ENCODE measurements at regions not wholly inside any gene's neighbourhood (a gene's known extent, or its start where the extent isn't known, plus 50 kb on each side); places are given as distances from the start of the nearest gene placed in this dataset.
"Not testable (repeated sequence)": the region's sequence is repeated elsewhere in the genome, so short reads cannot be mapped to it uniquely, and the experiment has no call there.

GRCh38 chrX:35380808-35381700 lies 417.1 kb upstream of the MAGEB16 start:
- TF ChIP-seq SMC3 (IDR thresholded peaks at IDR 0.05; ENCODE audit: low read length) (peak; percentile 16; the same call in 1 of the 2 replicates), CTCF (CRISPR knock-in tag; IDR thresholded peaks at IDR 0.05) (peak; percentile 40; the same call in 1 of the 2 replicates), HMGXB4 (CRISPR knock-in tag; IDR thresholded peaks at IDR 0.05; ENCODE audit: borderline replicate concordance in 1 of 2, low read depth in 1 of 2) (no peak), STAG1 (CRISPR knock-in tag; IDR thresholded peaks at IDR 0.05) (peak; percentile 15; the same call in 1 of the 2 replicates)
- H2AFZ ChIP-seq (ENCODE audit: low read length) = no peak overlapping the region
- no peak overlapping the region for H3K27ac ChIP-seq (ENCODE audit: extremely low read length, insufficient read depth, low read length)
- no peak overlapping the region for H3K4me3 ChIP-seq (replicated peaks in 1 of 3; ENCODE audit: insufficient read depth in 1 of 3, low read depth in 2 of 3, low read length in 3 of 3)
- H3K79me2 ChIP-seq (ENCODE audit: insufficient read depth, low read length) = no peaks in the 10 kb centered on the region
- CTCF ChIA-PET (ENCODE audit: low intra/inter-chr PET ratio, low total read pairs) = no interaction called here
- H3K27me3 ChIP-seq (ENCODE audit: control insufficient read depth in 1 of 2, insufficient read depth in 2 of 2, low read length in 2 of 2) = no peaks in the 10 kb centered on the region
- no peaks in the 10 kb centered on the region for H4K20me1 ChIP-seq (ENCODE audit: insufficient read depth, low read length)
- no peaks in the 10 kb centered on the region for H3K9me3 ChIP-seq (ENCODE audit: low read length)
- no peaks in the 10 kb centered on the region for H3K36me3 ChIP-seq (replicated peaks in 1 of 2; ENCODE audit: control insufficient read depth in 1 of 2, insufficient read depth in 2 of 2, low read length in 2 of 2)
- intact Hi-C loops (cut with micrococcal nuclease; ENCODE audit: unreplicated experiment) (loop anchor here (5.0 kb wide), 1 partner anchor 1486 kb away; no protein-coding TSS in a partner anchor), in situ Hi-C loops (cut with HindIII; ENCODE audit: extremely low pct_ligation_motif_present, low pct_unique_long_range_greater_than_20kb) (no loop called here)
- WGBS (ENCODE audit: low lambda C conversion rate) = 0% methylated on average over 2 of the region's 6 CpGs
- no peak overlapping the region for H3K4me2 ChIP-seq (ENCODE audit: low read depth, low read length)
- POLR2A ChIA-PET = no interaction called here
- no peak for FAIRE-seq
- no peak for ATAC-seq
- H3K9ac ChIP-seq (ENCODE audit: insufficient read depth, low read depth, low read length) = no peak overlapping the region
- no peaks in the 10 kb centered on the region for H3K4me1 ChIP-seq (ENCODE audit: insufficient read depth, low read length)
- no TSS peak for BruUV-seq (replicated peaks)
- peak; percentile 0 for DNase-seq (ENCODE audit: low spot score)

GRCh38 chrX:35381709-35382108 lies 416.4 kb upstream of the MAGEB16 start:
- H4K20me1 ChIP-seq (ENCODE audit: insufficient read depth, low read length); H3K4me3 ChIP-seq (replicated peaks in 1 of 3; ENCODE audit: insufficient read depth in 1 of 3, low read depth in 2 of 3, low read length in 3 of 3); BruUV-seq (replicated peaks); ATAC-seq; FAIRE-seq; POLR2A ChIA-PET; H3K9me3 ChIP-seq (ENCODE audit: low read length); in situ Hi-C loops (cut with HindIII; ENCODE audit: extremely low pct_ligation_motif_present, low pct_unique_long_range_greater_than_20kb); H3K79me2 ChIP-seq (ENCODE audit: insufficient read depth, low read length); H3K4me2 ChIP-seq (ENCODE audit: low read depth, low read length); H2AFZ ChIP-seq (ENCODE audit: low read length); H3K27ac ChIP-seq (ENCODE audit: extremely low read length, insufficient read depth, low read length); DNase-seq (ENCODE audit: low spot score); CTCF ChIA-PET (ENCODE audit: low intra/inter-chr PET ratio, low total read pairs); H3K36me3 ChIP-seq (replicated peaks in 1 of 2; ENCODE audit: control insufficient read depth in 1 of 2, insufficient read depth in 2 of 2, low read length in 2 of 2); H3K9ac ChIP-seq (ENCODE audit: insufficient read depth, low read depth, low read length); H3K27me3 ChIP-seq (ENCODE audit: control insufficient read depth in 1 of 2, insufficient read depth in 2 of 2, low read length in 2 of 2); H3K4me1 ChIP-seq (ENCODE audit: insufficient read depth, low read length): not testable (repeated sequence)
- 62% methylated on average over 3 of the region's 3 CpGs for WGBS (ENCODE audit: low lambda C conversion rate)
- intact Hi-C loops (cut with micrococcal nuclease; ENCODE audit: unreplicated experiment) = loop anchor here (5.0 kb wide), 1 partner anchor 1486 kb away; no protein-coding TSS in a partner anchor

Data from HepG2 (cell line).